ENCODE measurements at regions not wholly inside any gene's neighbourhood (a gene's known extent, or its start where the extent isn't known, plus 50 kb on each side); places are given as distances from the start of the nearest gene placed in this dataset.

- no peak for TF ChIP-seq CTCF (IDR thresholded peaks at IDR 0.05)
- WGBS (ENCODE audit: insufficient coverage): 100% methylated on average over 2 of the region's 4 CpGs
- no peaks in the 10 kb centered on the region for H3K79me2 ChIP-seq (ENCODE audit: insufficient read depth, low read length)
- H3K27ac ChIP-seq (ENCODE audit: low read depth in 1 of 2, low read length in 2 of 2): no peak overlapping the region
- no peak for DNase-seq
- no peak overlapping the region for H3K4me3 ChIP-seq (replicated peaks in 1 of 3; ENCODE audit: low read depth in 2 of 3, low read length in 3 of 3)
- H3K4me1 ChIP-seq (ENCODE audit: control insufficient read depth in 1 of 2, insufficient read depth in 2 of 2, low read length in 2 of 2): no peaks in the 10 kb centered on the region
- no peak overlapping the region for H3K4me2 ChIP-seq (replicated peaks; ENCODE audit: extremely low read depth, low read length, poor library complexity, severe bottlenecking)
- intact Hi-C loops (cut with micrococcal nuclease): no loop called here
- no peaks in the 10 kb centered on the region for H4K20me1 ChIP-seq (ENCODE audit: insufficient read depth, low read length)
- no peaks in the 10 kb centered on the region for H3K36me3 ChIP-seq (replicated peaks in 1 of 2; ENCODE audit: control insufficient read depth in 1 of 2, insufficient read depth in 2 of 2, low read length in 2 of 2)
- Mint-ChIP-seq H3K27ac (no peak overlapping the region), H3K27me3 (ENCODE audit: low read depth in 3 of 3) (peaks cover 0 to 1% (median 0%) of the 10 kb centered on the region in 3 donors), H3K9me3 (peaks cover 0 to 5% (median 0%) of the 10 kb centered on the region in 7 donors), H3K36me3 (no peaks in the 10 kb centered on the region), H3K4me1 (no peaks in the 10 kb centered on the region), H3K4me3 (no peak overlapping the region)
- no peak overlapping the region for H3K9ac ChIP-seq (ENCODE audit: insufficient read depth, low read length, poor library complexity, severe bottlenecking)
- no peaks in the 10 kb centered on the region for H3K27me3 ChIP-seq (ENCODE audit: control insufficient read depth in 2 of 2, insufficient read depth in 2 of 2, low read length in 2 of 2)
- H3K9me3 ChIP-seq (replicated peaks in 1 of 2; ENCODE audit: control insufficient read depth in 1 of 2, insufficient read depth in 1 of 2, low read length in 2 of 2): no peaks in the 10 kb centered on the region
- H2AFZ ChIP-seq (ENCODE audit: insufficient read depth, low read depth, low read length, poor library complexity, severe bottlenecking): no peak overlapping the region
Measured at GRCh38 chr13:47548294-47548840, 452.7 kb downstream of the SUCLA2 start.

GRCh38 chr13:47546391-47547225 is 454.5 kb downstream of the SUCLA2 start:
- no peak overlapping the region for H3K4me2 ChIP-seq (replicated peaks; ENCODE audit: extremely low read depth, low read length, poor library complexity, severe bottlenecking)
- H3K79me2 ChIP-seq (ENCODE audit: insufficient read depth, low read length): no peaks in the 10 kb centered on the region
- H3K9ac ChIP-seq (ENCODE audit: insufficient read depth, low read length, poor library complexity, severe bottlenecking): no peak overlapping the region
- H3K27ac ChIP-seq (ENCODE audit: low read depth in 1 of 2, low read length in 2 of 2): no peak overlapping the region
- Mint-ChIP-seq H3K4me3 (no peak overlapping the region), H3K4me1 (no peaks in the 10 kb centered on the region), H3K9me3 (peaks cover 0 to 5% (median 0%) of the 10 kb centered on the region in 7 donors), H3K27ac (no peak overlapping the region), H3K36me3 (no peaks in the 10 kb centered on the region), H3K27me3 (ENCODE audit: low read depth in 3 of 3) (peaks cover 0 to 1% (median 0%) of the 10 kb centered on the region in 3 donors)
- WGBS (ENCODE audit: insufficient coverage): 89% methylated on average over 1 of the region's 7 CpGs
- H3K27me3 ChIP-seq (ENCODE audit: control insufficient read depth in 2 of 2, insufficient read depth in 2 of 2, low read length in 2 of 2): no peaks in the 10 kb centered on the region
- TF ChIP-seq CTCF (IDR thresholded peaks at IDR 0.05): no peak
- H3K4me1 ChIP-seq (ENCODE audit: control insufficient read depth in 1 of 2, insufficient read depth in 2 of 2, low read length in 2 of 2): no peaks in the 10 kb centered on the region
- DNase-seq: no peak
- H4K20me1 ChIP-seq (ENCODE audit: insufficient read depth, low read length): no peaks in the 10 kb centered on the region
- H2AFZ ChIP-seq (ENCODE audit: insufficient read depth, low read depth, low read length, poor library complexity, severe bottlenecking): no peak overlapping the region
- intact Hi-C loops (cut with micrococcal nuclease): no loop called here
- no peaks in the 10 kb centered on the region for H3K36me3 ChIP-seq (replicated peaks in 1 of 2; ENCODE audit: control insufficient read depth in 1 of 2, insufficient read depth in 2 of 2, low read length in 2 of 2)
- no peaks in the 10 kb centered on the region for H3K9me3 ChIP-seq (replicated peaks in 1 of 2; ENCODE audit: control insufficient read depth in 1 of 2, insufficient read depth in 1 of 2, low read length in 2 of 2)
- no peak overlapping the region for H3K4me3 ChIP-seq (replicated peaks in 1 of 3; ENCODE audit: low read depth in 2 of 3, low read length in 3 of 3)
